Suprapubic skin (tissue), 4 donors: ENCODE measurements at regions not wholly inside any gene's neighbourhood (a gene's known extent, or its start where the extent isn't known, plus 50 kb on each side); places are given as distances from the start of the nearest gene placed in this dataset.

Experiments used
- DNase-seq, 2 donors: peaks; one replicate each; pipeline ENCODE4 v3.0.0-alpha.2; 2019; ENCODE audit warnings: low spot score in 2 of 2
- H3K27ac ChIP-seq: fragments of 200-600 bp; sonication (generic); one replicate; pipeline ENCODE4 v1.5.1; 2019
- H3K27me3 ChIP-seq: fragments of 200-600 bp; sonication (generic); one replicate; pipeline ENCODE4 v1.5.1; 2019
- H3K36me3 ChIP-seq: fragments of 200-600 bp; sonication (generic); one replicate; pipeline ENCODE4 v1.5.1; 2019
- H3K4me1 ChIP-seq: fragments of 200-600 bp; sonication (generic); one replicate; pipeline ENCODE4 v1.5.1; 2019
- H3K4me3 ChIP-seq: fragments of 200-600 bp; sonication (generic); one replicate; pipeline ENCODE4 v1.5.1; 2019; ENCODE audit warnings: mild to moderate bottlenecking
- H3K9me3 ChIP-seq: fragments of 200-600 bp; sonication (generic); one replicate; pipeline ENCODE4 v1.5.1; 2019
- CTCF ChIP-seq, 2 donors: fragments of 200-600 bp in 1 of 2; fragments of 450-650 bp in 1 of 2; sonication (generic) in 1 of 2; IDR thresholded peaks; one replicate each; pipeline ENCODE4 v1.5.1; 2016 to 2019; ENCODE audit warnings: antibody characterized with exemption in 2 of 2, mild to moderate bottlenecking in 1 of 2, moderate library complexity in 1 of 2
- EP300 ChIP-seq: sonication (generic); formaldehyde crosslinking; IDR thresholded peaks from one replicate; pipeline ENCODE4 v1.6.1; 2017; ENCODE audit warnings: antibody characterized with exemption
- POLR2A ChIP-seq, 2 donors: fragments of 450-650 bp; IDR thresholded peaks; one replicate each; pipeline ENCODE4 v1.6.1; 2017; ENCODE audit warnings: antibody characterized with exemption in 2 of 2, mild to moderate bottlenecking in 2 of 2, moderate library complexity in 2 of 2
- POLR2AphosphoS5 ChIP-seq, 3 donors: sonication (generic); formaldehyde crosslinking; IDR thresholded peaks; one replicate each; pipeline ENCODE4 v1.6.1; 2017; ENCODE audit warnings: antibody characterized with exemption in 3 of 3
- WGBS: methylation state at CpG from one replicate; pipeline ENCODE4 v1.1.5; 2018; 5-methylcytosine and 5-hydroxymethylcytosine counted together

DNA sequence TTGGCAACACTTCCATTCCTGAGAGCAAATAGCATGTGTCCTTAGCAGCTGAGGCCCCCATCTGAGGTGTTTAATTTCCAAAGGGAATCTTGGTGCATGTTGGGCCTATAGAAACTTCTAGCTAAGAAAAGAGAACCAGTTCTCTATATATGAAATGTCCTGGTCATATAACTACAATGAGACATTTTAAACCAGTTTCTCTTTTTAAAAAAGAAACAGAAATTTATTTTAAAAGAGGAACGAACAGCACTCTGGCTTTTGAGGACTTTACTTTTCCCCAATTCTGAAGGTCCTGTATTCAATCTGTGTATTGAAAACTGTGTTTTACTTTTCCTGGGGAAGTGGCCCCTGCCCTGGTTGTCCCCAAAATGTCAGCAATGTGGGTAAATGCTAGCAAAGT, 94.0 kb upstream of the FOXN2 start:
- TF ChIP-seq CTCF (IDR thresholded peaks at IDR 0.05) = no peak
- TF ChIP-seq EP300 = no peak
- no peak for DNase-seq
- no peak overlapping the region for H3K4me3 ChIP-seq
- no peak overlapping the region for H3K27ac ChIP-seq
- no peaks in the 10 kb centered on the region for H3K4me1 ChIP-seq
- no peaks in the 10 kb centered on the region for H3K9me3 ChIP-seq
- H3K27me3 ChIP-seq = no peaks in the 10 kb centered on the region
- no peaks in the 10 kb centered on the region for H3K36me3 ChIP-seq
- WGBS = 87% methylated on average over 1 of the region's 1 CpG

GRCh38 chr2:48221846-48222516, 92.5 kb upstream of the FOXN2 start:
- 68% methylated on average over 4 of the region's 4 CpGs for WGBS

GRCh38 chr2:48227617-48228344, 86.7 kb upstream of the FOXN2 start:
- WGBS = 59% methylated on average over 3 of the region's 3 CpGs
- no peaks in the 10 kb centered on the region for H3K27me3 ChIP-seq
- no peak for DNase-seq
- no peaks in the 10 kb centered on the region for H3K9me3 ChIP-seq
- TF ChIP-seq EP300 (no peak), POLR2AphosphoS5 (IDR thresholded peaks at IDR 0.05) (no peak), POLR2A (IDR thresholded peaks at IDR 0.05) (no peak), CTCF (IDR thresholded peaks at IDR 0.05) (no peak)
- H3K4me1 ChIP-seq = no peaks in the 10 kb centered on the region
- H3K36me3 ChIP-seq = no peaks in the 10 kb centered on the region
- H3K4me3 ChIP-seq = no peak overlapping the region
- no peak overlapping the region for H3K27ac ChIP-seq

More at GRCh38 chr2:48221846-48222516, 92.5 kb upstream of the FOXN2 start:
- H3K36me3 ChIP-seq = no peaks in the 10 kb centered on the region
- no peak overlapping the region for H3K4me3 ChIP-seq
- DNase-seq = no peak
- TF ChIP-seq POLR2AphosphoS5 (IDR thresholded peaks at IDR 0.05) = no peak
- no peaks in the 10 kb centered on the region for H3K4me1 ChIP-seq
- H3K27ac ChIP-seq = no peak overlapping the region
- no peaks in the 10 kb centered on the region for H3K27me3 ChIP-seq
- H3K9me3 ChIP-seq = no peaks in the 10 kb centered on the region

- DNase-seq = no peak
- WGBS = 82% methylated on average over 2 of the region's 2 CpGs
Observed at GRCh38 chr2:48228345-48228684, 86.2 kb upstream of the FOXN2 start.

DNA sequence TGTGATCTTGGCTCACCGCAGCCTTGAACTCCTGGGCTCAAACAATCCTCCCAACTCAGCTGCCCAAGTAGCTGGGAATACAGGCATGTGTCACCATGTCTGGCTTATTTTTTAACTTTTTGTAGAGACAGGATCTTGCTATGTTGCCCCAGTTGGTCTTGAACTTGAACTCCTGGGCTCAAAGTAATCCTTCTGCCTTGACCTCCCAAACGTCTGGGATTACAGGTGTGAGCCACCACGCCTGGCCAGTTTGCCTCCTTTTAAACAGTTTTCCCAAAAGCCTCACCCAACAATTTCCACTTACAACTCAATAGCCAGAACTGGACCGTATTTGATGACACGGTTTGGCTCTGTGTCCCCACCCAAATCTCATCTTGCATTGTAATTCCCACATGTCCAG, 85.4 kb upstream of the FOXN2 start:
- no peaks in the 10 kb centered on the region for H3K27me3 ChIP-seq
- TF ChIP-seq POLR2A (IDR thresholded peaks at IDR 0.05) (no peak), POLR2AphosphoS5 (IDR thresholded peaks at IDR 0.05) (no peak), EP300 (no peak), CTCF (IDR thresholded peaks at IDR 0.05) (no peak)
- H3K9me3 ChIP-seq = no peaks in the 10 kb centered on the region
- no peak overlapping the region for H3K4me3 ChIP-seq
- H3K27ac ChIP-seq = no peak overlapping the region
- DNase-seq = no peak
- H3K4me1 ChIP-seq = no peaks in the 10 kb centered on the region
- WGBS = 94% methylated on average over 5 of the region's 5 CpGs
- no peaks in the 10 kb centered on the region for H3K36me3 ChIP-seq

More at GRCh38 chr2:48228345-48228684, 86.2 kb upstream of the FOXN2 start:
- H3K27ac ChIP-seq = no peak overlapping the region
- no peaks in the 10 kb centered on the region for H3K27me3 ChIP-seq
- H3K4me1 ChIP-seq = no peaks in the 10 kb centered on the region
- no peaks in the 10 kb centered on the region for H3K36me3 ChIP-seq
- no peaks in the 10 kb centered on the region for H3K9me3 ChIP-seq
- TF ChIP-seq CTCF (IDR thresholded peaks at IDR 0.05) = no peak
- no peak overlapping the region for H3K4me3 ChIP-seq
